NB4 (cell line): ENCODE measurements at regions not wholly inside any gene's neighbourhood (a gene's known extent, or its start where the extent isn't known, plus 50 kb on each side); places are given as distances from the start of the nearest gene placed in this dataset.

Experiments used
- DNase-seq: peaks from one replicate; pipeline ENCODE4 v3.0.0; 2010; ENCODE audit warnings: low read depth
- H3K4me3 ChIP-seq: one replicate; pipeline ENCODE4 v1.5.1; 2011; ENCODE audit warnings: mild to moderate bottlenecking, low read depth, low read length, moderate library complexity
- CTCF ChIP-seq: IDR thresholded peaks from one replicate; pipeline ENCODE4 v1.5.1; 2012; ENCODE audit warnings: low read depth, low read length
- MAX ChIP-seq: IDR thresholded peaks from 2 replicates; pipeline ENCODE4 v1.6.1; 2011; ENCODE audit warnings: low read depth, low read length
- MYC ChIP-seq: IDR thresholded peaks from 2 replicates; pipeline ENCODE4 v1.6.1; 2011; ENCODE audit warnings: low read depth, low read length
- POLR2A ChIP-seq: IDR thresholded peaks from 2 replicates; pipeline ENCODE4 v1.6.1; 2011; ENCODE audit warnings: mild to moderate bottlenecking; ENCODE audit not compliant: insufficient read length; ENCODE audit errors: extremely low read depth

DNA sequence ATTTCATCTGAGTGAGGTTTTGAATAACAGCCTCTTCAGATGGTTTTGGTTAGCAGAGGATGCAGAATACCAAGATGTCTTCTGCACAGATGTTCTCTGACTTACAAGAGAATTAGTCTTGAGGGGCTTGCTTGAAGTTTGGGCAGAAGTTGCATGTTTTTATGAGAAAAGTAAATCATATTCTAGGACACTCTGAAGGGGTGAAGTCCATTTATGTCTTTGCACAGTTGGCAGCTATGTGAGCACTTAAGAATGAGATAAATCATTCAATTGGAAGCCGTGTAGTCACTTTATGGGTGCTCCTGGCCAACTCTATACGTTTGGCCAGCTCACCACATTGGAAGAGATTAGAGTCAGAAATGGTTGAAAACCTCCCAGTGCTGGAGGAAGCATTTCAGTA lies 252.7 kb upstream of the KCNIP4 start:
- DNase-seq = no peak
- TF ChIP-seq MAX = no peak
- no peak overlapping the region for H3K4me3 ChIP-seq

DNA sequence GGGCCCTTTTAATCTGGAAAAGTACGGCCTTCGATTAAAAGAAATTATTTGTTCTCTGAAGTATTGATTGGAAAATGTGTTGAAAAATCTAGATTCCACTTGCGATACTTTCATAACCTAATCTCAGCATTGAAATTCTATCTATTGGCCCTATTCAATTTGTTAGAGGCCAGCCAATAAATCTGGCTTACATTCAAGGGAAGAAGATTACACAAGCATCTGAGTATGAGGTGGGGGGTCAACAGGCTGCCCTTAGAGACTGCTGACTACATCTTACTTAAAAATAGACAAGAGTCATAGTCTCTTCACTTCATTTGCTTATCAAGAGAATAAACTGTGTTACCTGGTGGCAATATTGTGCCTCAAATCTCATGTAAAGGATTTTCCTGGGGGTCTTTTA lies 248.0 kb upstream of the KCNIP4 start:
- DNase-seq = no peak
- no peak overlapping the region for H3K4me3 ChIP-seq
- TF ChIP-seq CTCF = no peak
- TF ChIP-seq POLR2A = no peak
- TF ChIP-seq MYC = no peak
- no peak for TF ChIP-seq MAX

DNA sequence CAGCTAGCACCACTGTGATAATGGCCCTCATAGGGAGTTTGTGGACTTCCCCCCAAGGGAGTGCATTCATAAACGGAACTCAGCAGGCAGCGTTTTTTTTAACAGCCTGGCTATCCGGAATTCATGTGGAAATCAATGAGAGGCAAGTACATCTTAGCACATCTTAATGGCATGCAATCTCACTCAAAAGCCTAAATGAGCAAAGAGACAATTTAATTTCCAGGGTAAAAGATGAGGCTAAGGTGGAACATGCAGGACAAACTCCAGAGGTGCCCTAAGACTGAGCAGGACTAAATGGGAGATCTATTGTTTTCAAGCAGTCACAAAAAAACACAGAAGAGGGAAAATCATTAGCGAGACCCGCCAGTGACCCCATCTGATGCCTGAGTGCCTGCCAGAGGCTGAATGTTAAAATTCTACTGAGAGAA lies 243.5 kb upstream of the KCNIP4 start:
- TF ChIP-seq CTCF = no peak
- no peak for TF ChIP-seq MAX
- TF ChIP-seq MYC = no peak
- TF ChIP-seq POLR2A = no peak
- no peak overlapping the region for H3K4me3 ChIP-seq
- peak; percentile 9 for DNase-seq

- DNase-seq = no peak
- TF ChIP-seq CTCF = no peak
- no peak for TF ChIP-seq MYC
- no peak for TF ChIP-seq POLR2A
- TF ChIP-seq MAX = no peak
- no peak overlapping the region for H3K4me3 ChIP-seq
These were observed 243.0 kb upstream of the KCNIP4 start for GRCh38 chr4:22191565-22191964.

DNA sequence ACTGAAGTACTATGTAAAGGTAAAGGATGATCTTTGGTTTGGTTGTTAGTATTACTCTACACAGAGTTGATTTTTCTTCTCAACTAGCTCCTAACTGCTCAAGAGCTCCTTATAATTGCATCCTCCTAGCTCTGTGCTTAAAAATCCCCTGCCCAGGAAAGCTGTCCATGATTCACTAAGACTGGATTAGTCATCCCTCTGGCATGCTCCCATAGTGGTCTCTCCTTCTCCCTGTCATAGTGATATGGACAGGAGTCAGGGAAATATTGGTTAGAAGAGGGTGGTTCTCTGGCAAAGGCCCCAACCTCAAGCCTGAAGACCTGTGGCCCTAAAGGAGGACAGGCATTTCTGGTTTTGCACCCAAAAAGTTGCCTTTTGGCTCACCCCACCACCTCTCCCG lies 242.3 kb upstream of the KCNIP4 start:
- TF ChIP-seq MYC (no peak), POLR2A (no peak), CTCF (no peak), MAX (no peak)
- DNase-seq = no peak
- H3K4me3 ChIP-seq = no peak overlapping the region

DNA sequence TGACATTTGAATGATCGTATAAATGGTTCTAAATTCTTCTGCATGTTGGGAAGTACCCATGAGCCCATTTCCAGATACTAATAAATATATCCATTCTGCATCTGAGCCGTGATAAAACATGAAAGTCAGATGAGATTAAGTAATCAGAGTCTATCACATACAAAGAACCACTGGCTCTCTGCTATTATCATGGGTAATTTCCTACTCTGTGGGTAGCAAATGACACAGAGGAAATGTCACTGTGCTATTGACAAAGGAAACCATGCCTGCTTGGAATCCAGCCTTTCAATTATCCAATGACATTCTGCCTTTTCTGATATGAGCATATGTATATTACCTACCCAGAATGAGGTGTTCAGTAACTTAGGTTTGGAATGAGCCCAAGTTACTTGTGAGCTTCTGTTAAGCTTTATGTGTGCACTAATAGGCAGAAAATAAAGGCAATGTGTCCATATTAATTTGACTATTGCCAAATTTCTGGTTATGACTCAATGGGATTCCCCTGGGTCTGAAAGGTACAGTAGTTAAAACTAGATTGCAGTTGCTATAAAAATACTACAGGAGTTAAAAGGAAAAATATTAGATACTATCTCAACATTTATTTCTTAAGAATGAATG lies 238.7 kb upstream of the KCNIP4 start:
- DNase-seq = no peak
- TF ChIP-seq MAX = no peak
- TF ChIP-seq CTCF = no peak
- no peak for TF ChIP-seq MYC
- no peak for TF ChIP-seq POLR2A
- H3K4me3 ChIP-seq = no peak overlapping the region
